HG03045 (cell line): ENCODE measurements at regions not wholly inside any gene's neighbourhood (a gene's known extent, or its start where the extent isn't known, plus 50 kb on each side); places are given as distances from the start of the nearest gene placed in this dataset.
"Not testable (repeated sequence)": the region's sequence is repeated elsewhere in the genome, so short reads cannot be mapped to it uniquely, and the experiment has no call there.

Experiments
- ATAC-seq: cut with Tn5 transposase; IDR thresholded peaks from one replicate; pipeline ENCODE4 v1.9.1; 2021; ENCODE audit warnings: mild to moderate bottlenecking, moderate library complexity; ENCODE audit not compliant: unreplicated experiment

DNA sequence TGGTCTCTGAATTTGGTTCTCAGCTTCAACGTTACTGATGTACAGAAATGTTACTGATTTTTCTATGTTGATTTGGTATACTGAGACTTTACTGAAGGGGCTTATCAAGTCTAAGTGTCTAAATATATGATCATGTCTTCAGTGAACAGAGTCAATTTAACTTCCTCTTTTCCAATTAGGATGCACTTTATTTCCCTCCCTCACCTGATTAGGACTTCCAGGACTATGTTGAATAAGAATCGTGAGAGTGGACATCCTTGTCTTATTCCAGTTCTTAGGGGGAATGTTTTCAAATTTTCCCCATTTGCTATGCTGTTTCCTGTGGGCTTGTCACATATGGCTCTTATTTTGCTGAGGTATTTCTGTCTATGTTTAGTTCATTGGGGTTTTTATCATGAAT, 349.5 kb downstream of the PRR16 start:
- no peak for ATAC-seq

- no peak for ATAC-seq
Observed at GRCh38 chr5:120817044-120817985, 353.2 kb downstream of the PRR16 start.

GRCh38 chr5:120818128-120818527, 354.0 kb downstream of the PRR16 start:
- ATAC-seq: no peak

- no peak for ATAC-seq
Observed at GRCh38 chr5:120823328-120823727, 359.2 kb downstream of the PRR16 start.

DNA sequence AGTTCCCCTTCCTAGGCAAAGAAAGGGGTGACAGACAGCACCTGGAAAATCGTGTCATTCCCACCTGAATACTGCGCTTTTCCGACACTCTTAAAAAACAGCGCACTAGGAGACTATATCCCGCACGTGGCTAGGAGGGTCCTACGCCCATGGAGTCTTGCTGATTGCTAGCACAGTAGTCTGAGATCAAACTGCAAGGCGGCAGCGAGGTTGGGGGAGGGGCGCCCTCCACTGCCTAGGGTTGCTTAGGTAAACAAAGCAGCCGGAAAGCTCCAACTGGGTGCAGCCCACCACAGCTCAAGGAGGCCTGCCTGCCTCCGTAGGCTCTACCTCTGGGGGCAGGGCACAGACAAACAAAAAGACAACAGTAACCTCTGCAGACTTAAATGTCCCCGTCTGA, 367.5 kb downstream of the PRR16 start:
- ATAC-seq: not testable (repeated sequence)

DNA sequence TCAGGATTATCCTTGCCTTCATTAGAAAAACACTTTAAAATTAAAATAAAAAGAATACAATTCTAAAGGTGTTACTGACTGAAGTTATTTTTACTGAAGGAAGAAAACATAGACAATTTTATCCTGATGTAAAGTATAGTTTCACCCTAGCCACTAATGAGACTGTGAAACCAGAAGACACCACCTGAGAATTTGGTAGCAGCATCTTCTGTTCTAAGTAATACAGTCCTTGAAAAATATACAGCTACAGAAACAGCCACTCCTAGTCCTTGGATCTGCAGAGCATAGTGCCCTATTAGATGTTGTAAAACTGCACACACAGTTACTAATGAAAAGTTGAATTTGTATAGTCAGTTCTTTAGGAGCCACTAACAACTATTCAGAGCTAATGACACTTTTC, 377.7 kb downstream of the PRR16 start:
- no peak for ATAC-seq

DNA sequence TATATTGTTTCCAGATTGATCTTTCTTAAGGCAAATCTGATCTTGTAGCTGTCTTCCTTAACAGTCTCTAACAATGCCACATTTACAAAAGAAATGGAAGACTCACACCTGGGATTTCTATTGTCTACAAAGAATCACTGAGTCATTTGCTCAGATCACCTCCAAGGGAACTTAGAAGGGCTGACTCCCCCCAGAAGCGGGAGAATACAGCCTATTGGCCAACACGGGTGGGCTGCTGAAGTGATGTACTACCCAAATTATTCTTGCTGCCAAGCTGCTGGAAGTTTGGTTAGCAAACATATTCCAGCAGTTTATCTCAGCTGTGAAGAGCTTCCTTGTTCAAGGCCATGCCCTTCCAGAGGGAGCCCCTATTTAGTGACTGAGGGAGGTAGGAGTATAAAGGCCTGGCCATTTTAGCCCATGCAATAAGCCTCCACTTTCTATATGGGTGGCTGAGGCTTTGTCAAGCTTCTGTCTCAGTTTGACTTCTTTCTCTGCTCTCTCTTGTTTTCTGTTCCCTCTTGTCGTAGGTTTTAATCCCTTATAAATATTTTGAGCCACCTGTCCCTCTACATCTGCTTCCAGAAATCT, 379.4 kb downstream of the PRR16 start:
- no peak for ATAC-seq

DNA sequence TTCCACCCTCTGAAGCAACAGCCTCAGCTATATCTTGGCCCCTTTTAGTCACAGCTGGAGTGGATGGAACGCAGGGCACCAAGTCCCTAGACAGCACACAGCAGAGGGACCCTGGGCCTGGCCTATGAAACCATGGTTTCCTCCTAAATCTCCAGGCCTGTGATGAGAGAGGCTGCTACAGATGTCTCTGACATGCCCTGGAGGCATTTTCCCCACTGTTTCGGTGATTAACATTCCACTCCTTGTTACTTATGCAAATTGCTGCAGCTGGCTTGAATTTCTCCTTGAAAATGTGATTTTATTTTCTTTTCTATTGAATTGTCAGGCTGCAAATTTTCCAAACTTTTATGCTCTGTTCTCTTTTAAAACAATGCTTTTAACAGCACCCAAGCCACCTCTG, 384.8 kb downstream of the PRR16 start:
- no peak for ATAC-seq

- ATAC-seq: no peak
Observed at GRCh38 chr5:120852222-120852860, 388.2 kb downstream of the PRR16 start.

- ATAC-seq: no peak
Observed at GRCh38 chr5:120866997-120867396, 402.9 kb downstream of the PRR16 start.

DNA sequence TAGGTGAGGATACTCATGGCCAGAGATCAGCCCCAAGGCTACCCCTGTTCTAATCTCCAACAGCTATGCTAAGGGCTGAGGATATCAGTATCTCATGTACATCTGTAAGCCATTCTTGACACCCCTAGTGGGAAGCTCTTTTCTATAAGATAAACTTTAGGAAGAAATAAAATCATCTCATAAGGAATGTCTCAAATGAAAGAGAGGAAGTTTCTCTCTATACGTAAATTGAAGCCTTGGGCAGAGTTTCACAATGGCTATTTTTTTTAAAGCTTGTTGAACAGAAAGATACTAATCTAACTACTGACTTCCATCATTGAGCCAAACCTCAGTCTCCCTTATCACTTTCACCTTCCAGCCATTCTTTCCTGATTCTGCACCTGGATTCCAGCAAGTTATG, 405.7 kb downstream of the PRR16 start:
- ATAC-seq: no peak

DNA sequence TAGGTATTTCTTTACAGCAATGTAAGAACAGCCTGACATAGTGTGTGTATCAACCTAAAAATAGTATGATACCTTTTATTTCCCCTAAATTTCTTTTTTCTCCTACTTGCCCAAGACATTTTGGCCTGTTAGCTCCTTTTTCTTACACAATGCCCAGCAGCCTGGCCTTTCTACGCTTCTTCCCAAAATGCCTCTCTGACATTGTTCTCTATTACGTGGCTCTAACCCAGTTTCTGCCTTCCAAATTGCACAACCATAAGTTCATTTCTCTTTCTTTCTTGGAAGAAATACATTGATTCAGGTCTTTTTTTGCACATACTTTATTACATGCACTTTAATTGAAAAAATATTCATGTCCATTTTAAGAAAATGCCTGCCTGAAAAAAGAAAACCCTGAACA, 408.2 kb downstream of the PRR16 start:
- no peak for ATAC-seq

GRCh38 chr5:120873083-120873482, 409.0 kb downstream of the PRR16 start:
- no peak for ATAC-seq

- no peak for ATAC-seq
Observed at GRCh38 chr5:120874081-120874862, 410.2 kb downstream of the PRR16 start.

- ATAC-seq: no peak
Observed at GRCh38 chr5:120882038-120882775, 418.1 kb downstream of the PRR16 start.

DNA sequence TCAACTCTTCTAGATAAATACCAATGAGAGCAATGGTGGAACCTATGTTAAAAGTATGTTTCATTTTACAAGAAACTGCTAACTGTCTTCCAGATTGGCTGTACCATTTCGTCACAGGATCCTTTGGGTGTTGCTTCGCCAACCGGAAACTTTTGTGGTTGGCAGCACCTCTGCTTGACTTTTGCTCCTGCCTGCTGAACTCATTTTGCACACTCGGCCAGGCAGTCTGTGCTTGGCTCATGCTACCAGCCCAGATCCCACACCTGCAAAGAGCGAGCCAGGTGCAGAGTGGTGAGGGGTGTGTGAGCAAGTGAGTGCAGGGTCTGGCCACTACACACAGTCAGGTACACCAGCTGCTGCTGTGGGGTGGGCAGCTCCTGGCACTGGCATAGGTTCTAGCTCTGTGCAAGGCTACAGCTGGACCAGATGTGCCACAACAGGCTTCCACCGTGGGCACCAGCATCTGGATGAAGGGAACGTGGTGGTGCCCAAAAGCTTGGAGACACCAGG, 422.3 kb downstream of the PRR16 start:
- no peak for ATAC-seq

DNA sequence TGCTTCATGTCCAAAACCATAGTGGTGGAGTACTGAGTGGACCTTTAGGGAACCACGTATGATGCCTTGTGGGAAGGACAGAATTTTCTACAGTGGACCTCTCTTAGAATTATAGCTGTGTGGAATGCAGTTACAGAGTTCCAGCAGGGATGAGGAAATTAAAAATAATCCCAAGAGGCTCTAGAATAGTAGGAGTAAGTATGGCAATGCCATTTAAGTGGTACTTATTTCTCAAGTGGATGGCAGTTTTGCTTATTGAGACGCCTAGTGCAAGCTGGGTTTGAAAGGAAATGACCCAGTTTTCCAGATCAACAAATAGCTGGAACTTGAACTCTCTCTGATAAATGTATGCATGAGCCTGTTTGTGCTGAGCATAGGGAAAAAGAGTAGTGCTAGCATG, 431.6 kb downstream of the PRR16 start:
- ATAC-seq: no peak

DNA sequence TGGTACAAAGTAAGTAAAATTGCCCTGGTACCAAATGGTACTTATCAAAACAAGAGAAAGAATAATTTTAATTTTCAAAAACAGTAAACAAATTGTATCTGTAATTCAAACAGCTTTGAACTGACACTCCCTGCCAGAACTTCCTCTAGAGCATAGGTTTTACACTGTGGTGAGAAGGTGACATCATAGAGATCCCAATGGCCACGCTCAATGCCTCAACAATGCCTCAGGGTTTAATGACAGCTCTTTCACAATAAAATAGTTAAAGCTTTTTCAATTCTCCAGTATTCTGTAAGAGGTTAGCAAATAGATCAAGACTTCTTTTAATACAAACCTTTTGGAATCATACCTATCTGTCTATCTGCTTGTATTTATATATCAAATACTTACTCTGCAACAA, 437.1 kb downstream of the PRR16 start:
- ATAC-seq: no peak

- ATAC-seq: no peak
Observed at GRCh38 chr5:120907953-120908352, 443.9 kb downstream of the PRR16 start.

- ATAC-seq: no peak
Observed at GRCh38 chr5:120910629-120911028, 446.5 kb downstream of the PRR16 start.
